Caco-2 (cell line): ENCODE measurements at regions not wholly inside any gene's neighbourhood (a gene's known extent, or its start where the extent isn't known, plus 50 kb on each side); places are given as distances from the start of the nearest gene placed in this dataset.

ENCODE experiments used
- BruUV-seq: library from RNA; stranded (reverse); fragments of 400-500 nt; replicated peaks from 2 replicates; lab custom pipeline; 2021; lab: Mats Ljungman, UMichigan
- CTCF ChIA-PET: fragments of 300-600 bp; sonication (Branson Sonifier 250); formaldehyde crosslinking; loops from one replicate; lab custom pipeline; 2022; ENCODE audit warnings: antibody characterized with exemption; lab: Charles Lee
- POLR2A ChIA-PET: fragments of 300-600 bp; sonication (Branson Sonifier 250); formaldehyde crosslinking; loops from one replicate; lab custom pipeline; 2022; ENCODE audit warnings: antibody characterized with exemption; lab: Charles Lee
- DNase-seq, 2 experiments: peaks; one replicate each; pipeline versions ENCODE4 v3.0.0 to v3.0.0-alpha.2; 2020 to 2022
- H3K27me3 ChIP-seq: replicated peaks from 2 replicates; pipeline ENCODE4 v1.6.0; 2011; ENCODE audit warnings: low read length; ENCODE audit not compliant: control insufficient read depth, insufficient read depth
- H3K36me3 ChIP-seq: 2 replicates; pipeline ENCODE4 v1.5.1; 2011; ENCODE audit warnings: low read length; ENCODE audit not compliant: control insufficient read depth, insufficient read depth
- H3K4me1 ChIP-seq: fragments of 250-450 bp; sonication (Bioruptor Pico); 2 replicates; pipeline ENCODE4 v1.5.1; 2020; ENCODE audit warnings: mild to moderate bottlenecking
- H3K4me3 ChIP-seq: 2 replicates; pipeline ENCODE4 v1.5.1; 2011; ENCODE audit warnings: low read depth, mild to moderate bottlenecking, control low read depth, low read length
- H3K9me3 ChIP-seq: fragments of 250-450 bp; sonication (Bioruptor Pico); 2 replicates; pipeline ENCODE4 v1.5.1; 2020; ENCODE audit warnings: mild to moderate bottlenecking, moderate library complexity
- H3K27ac Mint-ChIP-seq: one replicate; pipeline ENCODE4 v1.8.0; 2022; ENCODE audit warnings: mixed read lengths; ENCODE audit not compliant: unreplicated experiment
- H3K27me3 Mint-ChIP-seq: one replicate; pipeline ENCODE4 v1.8.0; 2022; ENCODE audit warnings: mixed read lengths; ENCODE audit not compliant: insufficient read depth, unreplicated experiment
- H3K36me3 Mint-ChIP-seq: one replicate; pipeline ENCODE4 v1.8.0; 2022; ENCODE audit warnings: mild to moderate bottlenecking, mixed read lengths; ENCODE audit not compliant: insufficient read depth, unreplicated experiment
- H3K4me1 Mint-ChIP-seq: one replicate; pipeline ENCODE4 v1.8.0; 2022; ENCODE audit warnings: low read depth, mixed read lengths; ENCODE audit not compliant: unreplicated experiment
- H3K4me3 Mint-ChIP-seq: one replicate; pipeline ENCODE4 v1.8.0; 2022; ENCODE audit warnings: mild to moderate bottlenecking, moderate library complexity, mixed read lengths; ENCODE audit not compliant: unreplicated experiment
- H3K9me3 Mint-ChIP-seq: one replicate; pipeline ENCODE4 v1.8.0; 2022; ENCODE audit warnings: mixed read lengths; ENCODE audit not compliant: unreplicated experiment
- CTCF ChIP-seq, 2 experiments: fragments of 200-600 bp in 1 of 2; IDR thresholded peaks; 1 replicate in 1 of 2; 2 replicates in 1 of 2; pipeline versions ENCODE4 v1.5.1 to v1.8.0; 2011 to 2022; ENCODE audit warnings: antibody characterized with exemption in 1 of 2, control low read depth in 1 of 2, inconsistent platforms in 1 of 2, low read depth in 1 of 2, low read length in 1 of 2, mild to moderate bottlenecking in 1 of 2, moderate library complexity in 1 of 2; ENCODE audit not compliant: insufficient read depth in 1 of 2, severe bottlenecking in 1 of 2, unreplicated experiment in 1 of 2
- intact Hi-C: fragments of 100-400 bp; cut with micrococcal nuclease; formaldehyde crosslinking; loops from one replicate; pipeline ENCODE4 v1.10.0; 2022; ENCODE audit not compliant: unreplicated experiment

- Mint-ChIP-seq H3K36me3 (no peaks in the 10 kb centered on the region), H3K27ac (no peak overlapping the region), H3K9me3 (no peaks in the 10 kb centered on the region), H3K4me1 (no peaks in the 10 kb centered on the region), H3K27me3 (peaks cover 9% of the 10 kb centered on the region), H3K4me3 (no peak overlapping the region)
- intact Hi-C loops: loop anchor here (5.0 kb wide), 1 partner anchor 51 kb away; no protein-coding TSS in a partner anchor
- ChIA-PET CTCF (no interaction called here), POLR2A (no interaction called here)
- Histone ChIP-seq H3K27me3 (no peaks in the 10 kb centered on the region), H3K9me3 (no peaks in the 10 kb centered on the region), H3K4me3 (no peak overlapping the region), H3K36me3 (no peaks in the 10 kb centered on the region), H3K4me1 (no peaks in the 10 kb centered on the region)
- no peak for TF ChIP-seq CTCF (IDR thresholded peaks at IDR 0.05; ENCODE audit: insufficient read depth in 1 of 2, low read depth in 1 of 2, low read length in 1 of 2, severe bottlenecking in 1 of 2, unreplicated experiment in 1 of 2)
- no peak for DNase-seq
- BruUV-seq: no TSS peak
Observed at GRCh38 chr15:29333261-29333660, 63.6 kb upstream of the NSMCE3 start.

- no peak for TF ChIP-seq CTCF (IDR thresholded peaks at IDR 0.05; ENCODE audit: insufficient read depth in 1 of 2, low read depth in 1 of 2, low read length in 1 of 2, severe bottlenecking in 1 of 2, unreplicated experiment in 1 of 2)
- Mint-ChIP-seq H3K4me3 (no peak overlapping the region), H3K4me1 (no peaks in the 10 kb centered on the region), H3K9me3 (no peaks in the 10 kb centered on the region), H3K27ac (no peak overlapping the region), H3K36me3 (no peaks in the 10 kb centered on the region), H3K27me3 (peaks cover 4% of the 10 kb centered on the region)
- no peaks in the 10 kb centered on the region for H3K36me3 ChIP-seq
- no peaks in the 10 kb centered on the region for H3K9me3 ChIP-seq
- CTCF ChIA-PET: no interaction called here
- POLR2A ChIA-PET: no interaction called here
- no peaks in the 10 kb centered on the region for H3K4me1 ChIP-seq
- BruUV-seq: no TSS peak
- no peaks in the 10 kb centered on the region for H3K27me3 ChIP-seq
- no peak for DNase-seq
- H3K4me3 ChIP-seq: no peak overlapping the region
- intact Hi-C loops: loop anchor here (5.0 kb wide), 1 partner anchor 49 kb away; no protein-coding TSS in a partner anchor
Observed at GRCh38 chr15:29331669-29332068, 62.0 kb upstream of the NSMCE3 start.

GRCh38 chr15:29331071-29331470, 61.4 kb upstream of the NSMCE3 start:
- Mint-ChIP-seq H3K27me3 (peaks cover 4% of the 10 kb centered on the region), H3K27ac (no peak overlapping the region), H3K9me3 (peaks cover under 1% of the 10 kb centered on the region), H3K36me3 (no peaks in the 10 kb centered on the region), H3K4me3 (no peak overlapping the region), H3K4me1 (no peaks in the 10 kb centered on the region)
- no peaks in the 10 kb centered on the region for H3K36me3 ChIP-seq
- DNase-seq: no peak
- TF ChIP-seq CTCF (IDR thresholded peaks at IDR 0.05; ENCODE audit: insufficient read depth in 1 of 2, low read depth in 1 of 2, low read length in 1 of 2, severe bottlenecking in 1 of 2, unreplicated experiment in 1 of 2): no peak
- no TSS peak for BruUV-seq
- H3K4me3 ChIP-seq: no peak overlapping the region
- no peaks in the 10 kb centered on the region for H3K27me3 ChIP-seq
- ChIA-PET POLR2A (no interaction called here), CTCF (no interaction called here)
- H3K9me3 ChIP-seq: peaks cover 6% of the 10 kb centered on the region
- intact Hi-C loops: loop anchor here (5.0 kb wide), 1 partner anchor 49 kb away; no protein-coding TSS in a partner anchor
- no peaks in the 10 kb centered on the region for H3K4me1 ChIP-seq
